GM21447 (cell line): ENCODE measurements at regions not wholly inside any gene's neighbourhood (a gene's known extent, or its start where the extent isn't known, plus 50 kb on each side); places are given as distances from the start of the nearest gene placed in this dataset.

Experiments used
- ATAC-seq: cut with Tn5 transposase; IDR thresholded peaks from one replicate; pipeline ENCODE4 v1.9.1; 2021; ENCODE audit not compliant: unreplicated experiment

GRCh38 chr12:43120150-43120549, 431.9 kb downstream of the ADAMTS20 start:
- no peak for ATAC-seq

DNA sequence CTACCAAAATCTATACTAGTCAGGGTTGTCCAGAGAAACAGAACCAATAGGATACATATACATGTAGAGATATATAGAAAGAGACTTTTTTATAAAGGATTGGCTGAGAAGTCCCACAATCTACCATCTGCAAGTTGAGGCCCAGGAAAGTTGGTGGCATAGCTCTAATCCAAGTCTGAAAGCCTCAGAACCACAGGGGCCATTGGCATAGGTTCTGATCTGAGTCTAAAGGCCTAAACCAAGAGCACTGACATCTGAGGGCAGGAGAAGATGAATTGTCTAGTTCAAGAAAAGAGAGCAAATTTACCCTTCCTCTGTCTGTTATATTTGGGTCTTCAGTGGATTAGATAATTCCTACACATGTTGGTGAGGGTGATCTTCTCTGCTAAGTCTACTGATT, 433.1 kb downstream of the ADAMTS20 start:
- no peak for ATAC-seq

GRCh38 chr12:43118234-43118633, 433.8 kb downstream of the ADAMTS20 start:
- ATAC-seq, result no peak

DNA sequence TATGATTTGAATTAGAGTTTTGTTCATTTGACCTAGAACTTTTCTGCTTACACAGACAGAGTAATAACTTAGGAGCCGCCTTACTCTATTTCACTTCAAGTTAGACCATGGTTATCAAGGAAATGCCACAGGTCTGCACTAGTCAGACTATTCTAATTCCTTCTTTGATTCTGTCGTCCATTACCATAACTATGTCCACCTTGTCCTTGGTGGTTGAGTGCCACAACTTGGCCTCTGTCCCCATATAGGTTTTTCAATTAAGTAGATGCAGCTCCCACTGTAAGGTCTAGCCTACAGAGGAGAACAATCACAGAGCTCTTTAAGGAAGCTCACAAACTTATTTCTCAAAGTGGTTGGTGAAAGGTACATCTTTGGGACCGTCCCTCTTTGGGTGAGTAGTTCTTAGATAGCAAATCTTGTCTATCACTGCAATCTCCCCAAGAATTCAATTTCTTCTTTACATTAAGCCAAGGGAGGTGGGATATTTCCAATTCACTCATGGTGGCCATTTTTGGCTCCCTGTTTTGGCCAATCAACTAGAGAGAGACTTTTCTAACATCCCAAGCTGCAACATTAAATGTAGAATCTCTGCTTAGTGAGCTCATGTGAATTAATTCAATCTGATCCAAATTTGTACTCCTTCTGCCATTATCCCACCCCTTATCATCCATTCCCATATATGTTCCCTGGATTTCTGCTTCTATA, 434.6 kb downstream of the ADAMTS20 start:
- ATAC-seq, result no peak

DNA sequence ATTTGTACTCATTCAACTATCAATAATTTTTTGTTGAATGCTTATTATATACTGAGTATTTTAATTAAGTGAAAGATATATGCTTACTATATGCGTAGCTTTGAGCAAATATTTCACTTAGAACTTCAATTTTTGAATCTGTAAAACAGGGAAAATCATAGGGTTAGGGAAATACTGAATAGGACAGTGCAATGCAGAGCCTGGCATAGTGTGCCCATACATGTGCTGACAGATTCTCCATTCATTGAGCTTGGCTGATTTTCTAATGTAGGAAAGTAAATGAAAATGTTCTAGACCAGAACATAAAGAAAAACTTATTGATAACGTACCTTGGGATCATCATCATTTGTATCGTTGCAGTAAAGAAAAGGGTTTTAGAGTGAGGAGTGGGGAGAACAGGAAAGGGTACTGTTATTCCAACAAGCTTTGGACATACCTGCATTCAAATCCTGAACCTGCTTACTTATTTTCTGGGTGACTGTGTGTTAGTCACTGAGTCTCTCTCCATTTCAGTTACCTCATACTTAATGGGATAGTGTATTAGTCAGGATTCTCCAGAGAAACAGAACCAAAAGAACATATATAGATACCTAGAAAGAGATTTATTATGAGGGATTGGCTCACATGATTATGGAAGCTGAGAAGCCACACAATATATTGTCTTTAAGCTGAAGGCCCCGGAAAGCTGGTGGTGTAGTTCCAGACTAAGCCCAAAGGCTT, 436.4 kb downstream of the ADAMTS20 start:
- no peak for ATAC-seq

GRCh38 chr12:43114316-43114715, 437.7 kb downstream of the ADAMTS20 start:
- no peak for ATAC-seq

GRCh38 chr12:43113616-43114015, 438.4 kb downstream of the ADAMTS20 start:
- ATAC-seq, result no peak

DNA sequence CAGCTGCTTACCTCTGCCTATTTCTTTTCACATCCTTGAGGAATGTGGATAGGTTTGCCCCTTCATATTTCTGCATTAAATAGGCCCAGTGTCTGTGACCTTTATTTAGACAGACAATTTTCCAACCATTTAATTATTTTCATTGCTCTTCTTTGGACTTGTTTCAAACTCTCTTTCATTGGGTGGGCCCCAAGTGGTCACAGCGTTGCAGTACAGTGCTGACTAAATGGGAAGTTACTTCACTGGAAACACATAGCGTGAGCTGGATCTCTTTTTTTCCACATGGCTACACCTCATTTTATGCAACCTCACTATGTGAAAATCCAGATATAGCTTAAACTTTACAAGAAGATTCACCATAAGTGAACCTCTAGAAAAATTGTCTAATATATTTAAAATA, 438.9 kb downstream of the ADAMTS20 start:
- ATAC-seq, result no peak

DNA sequence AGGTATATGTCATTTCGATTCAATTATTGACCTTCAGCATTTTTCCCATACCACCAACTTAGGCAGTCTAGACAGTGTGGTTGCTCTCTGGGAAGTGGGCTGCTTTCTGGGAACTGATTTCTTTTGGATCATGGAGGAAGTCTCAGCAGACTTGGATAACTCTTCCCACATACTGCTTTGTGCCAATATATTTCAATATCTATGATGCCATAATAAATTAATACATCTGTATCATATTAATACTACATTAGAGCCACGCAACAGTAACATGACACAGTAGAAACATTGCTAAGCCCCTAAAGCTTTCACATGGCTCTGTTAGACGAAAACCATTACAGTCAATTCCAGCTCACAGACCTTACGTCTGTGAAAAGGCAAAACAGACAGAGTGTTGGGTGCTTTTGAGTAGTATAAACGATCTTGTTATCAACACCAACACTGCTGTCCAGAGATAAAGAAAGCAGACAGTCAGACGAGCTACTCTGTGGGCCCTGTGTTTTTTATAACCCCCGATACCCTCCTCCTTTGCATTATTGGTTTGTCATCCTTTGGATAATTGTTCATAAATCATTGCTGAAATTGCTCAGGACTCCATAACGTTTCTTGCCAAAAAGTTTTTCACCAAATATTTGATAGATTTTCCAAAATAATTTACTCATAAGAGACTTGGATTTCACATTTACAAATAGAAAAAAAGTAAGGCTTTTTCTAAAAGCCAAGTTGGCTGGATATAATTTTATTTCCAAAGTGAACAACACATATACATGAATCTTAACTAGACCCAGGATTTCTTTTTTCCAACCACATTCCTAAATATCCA, 439.7 kb downstream of the ADAMTS20 start:
- ATAC-seq, result no peak

- no peak for ATAC-seq
Measured at GRCh38 chr12:43111608-43112007, 440.4 kb downstream of the ADAMTS20 start.

DNA sequence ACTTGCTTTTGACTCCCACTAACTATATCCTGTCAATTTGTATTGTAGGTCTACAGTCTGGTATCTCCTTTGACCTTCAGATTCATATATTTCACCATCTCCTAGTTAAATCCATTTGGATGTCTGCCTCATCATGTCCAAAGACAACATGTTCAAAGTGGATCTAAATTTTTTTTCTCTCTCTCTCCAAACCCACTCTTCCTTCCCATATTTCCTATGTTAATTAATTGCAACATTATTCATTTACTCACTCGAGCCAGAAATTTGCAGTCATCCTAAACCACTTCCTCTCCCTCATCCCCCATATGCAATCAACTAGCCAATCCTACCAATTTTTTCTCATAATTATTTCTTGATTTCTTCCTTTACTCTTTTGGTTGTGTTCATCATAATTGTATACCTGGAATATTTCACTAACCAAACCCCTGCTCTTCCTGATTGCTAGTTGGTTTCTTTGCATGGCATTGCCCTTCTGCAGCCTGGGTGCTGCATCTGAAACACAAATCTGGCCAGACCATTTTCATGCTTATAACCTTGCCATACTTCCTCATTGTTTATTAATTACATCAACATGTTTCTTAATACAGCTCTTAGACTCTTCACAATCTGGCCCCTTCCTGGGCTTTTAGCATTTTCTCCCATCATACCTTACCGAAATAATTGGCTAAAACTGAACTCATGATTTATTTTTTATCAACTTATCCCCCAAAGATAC, 442.2 kb downstream of the ADAMTS20 start:
- no peak for ATAC-seq

DNA sequence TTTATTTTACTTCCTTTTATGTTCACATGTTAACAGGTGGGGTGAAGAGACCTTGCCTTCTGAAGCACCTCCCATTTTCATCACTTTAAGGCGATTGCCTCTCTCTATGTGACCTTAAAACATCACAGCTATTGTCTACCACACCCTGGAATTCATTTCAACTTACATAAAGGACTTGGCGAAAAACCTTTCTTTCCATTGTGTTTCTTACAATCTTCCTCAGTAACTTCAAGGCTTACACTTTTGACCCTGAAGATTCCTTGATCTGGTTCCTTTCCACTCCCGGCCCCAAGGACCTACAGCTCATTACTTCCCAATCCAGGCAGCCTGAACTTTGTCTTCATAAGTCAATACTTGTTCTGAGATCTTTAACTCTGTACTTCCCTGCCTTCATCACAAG, 443.3 kb downstream of the ADAMTS20 start:
- ATAC-seq, result no peak

DNA sequence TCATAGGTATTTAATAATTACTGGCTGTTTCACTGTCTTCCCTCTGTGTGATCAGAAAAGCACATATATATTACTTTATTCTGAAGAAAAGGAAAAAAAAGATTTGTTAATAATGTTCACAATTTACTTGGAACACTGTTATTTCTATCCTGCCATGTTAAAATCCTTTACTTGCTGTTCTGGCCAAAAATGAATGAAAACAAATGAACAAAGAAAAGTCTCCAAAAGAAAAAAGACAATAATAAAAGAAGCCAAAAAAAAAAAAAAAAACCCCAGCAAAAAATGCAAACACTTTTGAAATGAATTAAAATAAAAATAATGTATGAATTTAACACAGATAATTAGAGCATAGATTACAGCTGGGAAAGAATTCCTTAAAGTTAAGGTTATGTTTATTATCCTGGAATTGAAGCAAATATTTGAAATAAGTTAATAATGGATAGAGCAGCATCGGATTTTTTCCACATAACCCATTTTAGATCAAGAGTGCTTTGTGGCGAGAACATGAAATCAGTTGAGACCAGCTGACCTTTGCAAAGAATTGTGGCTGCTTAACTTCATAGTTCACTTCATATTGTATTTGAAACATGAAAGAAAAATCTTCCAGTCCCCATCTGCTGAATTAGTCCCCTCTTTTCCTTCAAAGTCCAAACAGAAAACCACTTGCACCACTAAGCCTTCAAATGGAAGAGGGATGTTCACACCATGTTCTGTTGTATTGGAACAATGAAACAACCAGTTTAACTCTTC, 444.8 kb downstream of the ADAMTS20 start:
- ATAC-seq, result no peak

DNA sequence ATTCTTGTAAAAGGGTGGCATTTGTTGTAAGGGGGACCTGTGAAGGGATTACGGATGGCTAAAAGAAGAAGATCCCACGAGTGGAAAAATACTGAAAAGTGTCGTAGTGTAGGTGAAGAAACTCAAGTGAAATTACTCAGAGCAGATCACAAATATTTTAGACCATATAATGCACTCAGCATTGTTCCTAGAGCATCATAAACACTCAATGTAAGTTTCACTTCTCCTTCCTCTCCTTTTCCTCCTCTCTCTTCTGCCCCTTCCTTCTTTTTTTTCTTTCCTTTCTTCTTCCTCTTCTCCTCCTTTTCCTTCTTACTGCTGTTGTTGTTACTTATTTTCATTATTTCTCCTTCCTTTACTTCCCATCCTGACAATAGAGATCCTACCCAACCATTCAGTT, 445.6 kb downstream of the ADAMTS20 start:
- ATAC-seq, result no peak

DNA sequence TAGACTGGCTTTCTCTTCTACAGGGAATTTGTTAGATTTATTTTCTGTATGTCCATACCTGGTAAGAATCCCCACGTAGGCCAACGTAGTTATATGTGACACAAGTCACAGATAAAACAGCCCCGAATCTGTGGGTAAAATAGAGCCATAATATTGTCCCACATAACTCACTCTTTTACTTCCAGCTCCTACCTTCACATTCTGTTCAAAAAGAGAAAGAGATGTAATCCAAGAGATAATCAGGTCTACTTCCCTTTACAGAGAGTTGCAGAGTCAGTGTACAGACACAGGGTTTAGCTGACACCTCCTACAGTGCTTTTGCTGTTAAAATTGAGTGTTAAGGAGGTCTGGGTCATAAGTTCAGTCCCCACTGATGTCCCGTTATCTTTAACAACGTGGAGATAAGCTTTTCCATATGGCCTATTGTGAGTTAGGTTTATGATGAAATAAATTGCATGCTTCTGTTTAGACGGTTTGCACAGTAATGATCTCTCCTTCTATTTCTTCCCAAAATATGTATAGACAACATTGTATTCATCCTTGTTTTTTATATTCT, 446.5 kb downstream of the ADAMTS20 start:
- no peak for ATAC-seq

- no peak for ATAC-seq
Measured at GRCh38 chr12:43104494-43104893, 447.5 kb downstream of the ADAMTS20 start.

- ATAC-seq, result no peak
Measured at GRCh38 chr12:43103866-43104265, 448.1 kb downstream of the ADAMTS20 start.

GRCh38 chr12:43102546-43103264, 449.3 kb downstream of the ADAMTS20 start:
- ATAC-seq, result no peak

GRCh38 chr12:43100231-43100630, 451.8 kb downstream of the ADAMTS20 start:
- ATAC-seq, result no peak
